K562 (cell line): ENCODE measurements at regions not wholly inside any gene's neighbourhood (a gene's known extent, or its start where the extent isn't known, plus 50 kb on each side); places are given as distances from the start of the nearest gene placed in this dataset.

ENCODE experiments used
- ATAC-seq: fragments of 200-7000 bp; cut with Tn5 transposase; 3 replicates; pipeline ENCODE4 v1.9.1; 2020; ENCODE audit warnings: moderate library complexity
- BruUV-seq: library from RNA; stranded (reverse); fragments of 400-500 nt; replicated peaks from 2 replicates; lab custom pipeline; 2021; lab: Mats Ljungman, UMichigan
- CTCF ChIA-PET: fragments of 300-600 bp; formaldehyde crosslinking; extraction: SDS; loops from one replicate; lab custom pipeline; 2021; ENCODE audit warnings: low intra/inter-chr PET ratio; lab: Yijun Ruan, JAX
- POLR2A ChIA-PET: fragments of 300-600, 350-650 bp; sonication (Branson Sonifier 250); formaldehyde crosslinking; extraction: SDS; loops from one replicate; lab custom pipeline; 2021; ENCODE audit warnings: antibody characterized with exemption, inconsistent platforms; lab: Yijun Ruan, JAX
- DNase-seq, 4 experiments: peaks; one replicate each; pipeline versions ENCODE4 v3.0.0 to v3.0.0-alpha.2; 2011 to 2018; ENCODE audit warnings: low spot score in 3 of 4, mixed read lengths in 3 of 4; ENCODE audit errors: extremely low read depth in 1 of 4
- FAIRE-seq: peaks from 2 replicates; lab custom pipeline; 2011; peaks lifted over from hg19 to GRCh38; lab: Jason Lieb, UNC
- H2AFZ ChIP-seq: 2 replicates; pipeline ENCODE4 v1.6.0; 2011; ENCODE audit warnings: low read depth, low read length, control low read depth, inconsistent platforms
- H3K27ac ChIP-seq: fragments of 200-600 bp; 3 replicates; pipeline ENCODE4 v1.8.0; 2011; ENCODE audit warnings: low read depth, mild to moderate bottlenecking, control low read depth, inconsistent platforms, low read length, moderate library complexity, mixed read lengths; ENCODE audit errors: extremely low read depth
- H3K27me3 ChIP-seq, 2 experiments: fragments of 300-600 bp in 1 of 2; 2 replicates in 1 of 2; 3 replicates in 1 of 2; pipeline versions ENCODE4 v1.6.0 to v1.8.0; 2011; ENCODE audit warnings: inconsistent platforms in 2 of 2, low read length in 2 of 2, mild to moderate bottlenecking in 1 of 2, mixed read lengths in 1 of 2, moderate library complexity in 1 of 2; ENCODE audit not compliant: control insufficient read depth in 2 of 2, insufficient read depth in 2 of 2
- H3K36me3 ChIP-seq: fragments of 300-600 bp; 3 replicates; pipeline ENCODE4 v1.8.0; 2011; ENCODE audit warnings: mild to moderate bottlenecking, low read length, inconsistent platforms; ENCODE audit not compliant: control insufficient read depth, insufficient read depth
- H3K4me1 ChIP-seq, 2 experiments: fragments of 200-600 bp in 1 of 2; replicated peaks in 1 of 2; 2 replicates in 1 of 2; 3 replicates in 1 of 2; pipeline versions ENCODE4 v1.5.1 to v1.8.0; 2011; ENCODE audit warnings: inconsistent platforms in 2 of 2, low read length in 2 of 2, mild to moderate bottlenecking in 1 of 2, mixed read lengths in 1 of 2, moderate library complexity in 1 of 2; ENCODE audit not compliant: control insufficient read depth in 2 of 2, insufficient read depth in 2 of 2
- H3K4me2 ChIP-seq: 2 replicates; pipeline ENCODE4 v1.6.1; 2011; ENCODE audit warnings: low read length, control low read depth, inconsistent platforms, mixed read lengths; ENCODE audit not compliant: insufficient read depth
- H3K4me3 ChIP-seq: fragments of 200-600 bp; sonication (generic), shearing (Covaris generic); 2 replicates; pipeline ENCODE4 v1.5.1; 2016; ENCODE audit warnings: control low read depth, inconsistent platforms
- H3K79me2 ChIP-seq: fragments of 200-600 bp; 3 replicates; pipeline ENCODE4 v1.8.0; 2011; ENCODE audit warnings: low read length, inconsistent platforms; ENCODE audit not compliant: control insufficient read depth, insufficient read depth
- H3K9ac ChIP-seq, 2 experiments: 2 replicates each; pipeline versions ENCODE4 v1.6.0 to v1.6.1; 2011; ENCODE audit warnings: low read depth in 2 of 2, low read length in 2 of 2, control low read depth in 1 of 2, inconsistent platforms in 1 of 2, mild to moderate bottlenecking in 1 of 2, mixed read lengths in 1 of 2; ENCODE audit not compliant: insufficient read depth in 1 of 2
- H3K9me1 ChIP-seq: one replicate; pipeline ENCODE4 v1.6.0; 2011; ENCODE audit warnings: inconsistent platforms, mild to moderate bottlenecking, low read length, moderate library complexity; ENCODE audit not compliant: control insufficient read depth, insufficient read depth
- H3K9me3 ChIP-seq: replicated peaks from 2 replicates; pipeline ENCODE4 v1.5.1; 2011; ENCODE audit warnings: low read depth, low read length, inconsistent platforms; ENCODE audit not compliant: control insufficient read depth, insufficient read depth
- H4K20me1 ChIP-seq: replicated peaks from 2 replicates; pipeline ENCODE4 v1.6.1; 2011; ENCODE audit warnings: low read length, inconsistent platforms, mixed read lengths; ENCODE audit not compliant: control insufficient read depth, insufficient read depth
- GMEB1 ChIP-seq: fragments of 250-450 bp; sonication (Bioruptor Pico); IDR thresholded peaks from 2 replicates; pipeline ENCODE4 v1.4.0; 2020; ENCODE audit warnings: mild to moderate bottlenecking
- HDAC8 ChIP-seq: fragments of 450-650 bp; IDR thresholded peaks from 2 replicates; pipeline ENCODE4 v1.6.1; 2016; ENCODE audit warnings: mild to moderate bottlenecking, missing genetic modification characterization, moderate library complexity, missing compliant biosample characterization
- HNRNPUL1 ChIP-seq: fragments of 200-400 bp; formaldehyde crosslinking; IDR thresholded peaks from 2 replicates; pipeline ENCODE4 v1.6.1; 2017; ENCODE audit warnings: low read length
- KAT7 ChIP-seq: sonication (generic); formaldehyde crosslinking; IDR thresholded peaks from 2 replicates; pipeline ENCODE4 v1.8.0; 2022; ENCODE audit warnings: missing genetic modification reagents, mild to moderate bottlenecking, borderline replicate concordance
- SMARCE1 ChIP-seq: fragments of 450-650 bp; IDR thresholded peaks from 2 replicates; pipeline ENCODE4 v1.7.1; 2016; ENCODE audit warnings: mild to moderate bottlenecking
- TAF9B ChIP-seq: fragments of 450-650 bp; IDR thresholded peaks from 2 replicates; pipeline ENCODE4 v1.6.1; 2018; ENCODE audit warnings: mild to moderate bottlenecking; ENCODE audit not compliant: partially characterized antibody
- ZHX1 ChIP-seq: fragments of 150-350 bp; conservative IDR thresholded peaks from 2 replicates; pipeline ENCODE4 v1.6.1; 2014; ENCODE audit warnings: low read length
- WGBS: fragments of 100-300 bp; shearing (Covaris generic); methylation state at CpG from one replicate; pipeline ENCODE4 v1.1.6; 2016; ENCODE audit warnings: low coverage, mixed read lengths; ENCODE audit not compliant: insufficient coverage; ENCODE audit errors: missing lambda C conversion rate; 5-methylcytosine and 5-hydroxymethylcytosine counted together
- in situ Hi-C: fragments of 300-500 bp; cut with MboI; formaldehyde crosslinking; loops from 4 replicates; pipeline ENCODE4 v1.15.0; 2018; ENCODE audit warnings: inconsistent platforms, mixed read lengths
- intact Hi-C: fragments of 100-400 bp; cut with micrococcal nuclease; formaldehyde crosslinking; loops from 2 replicates; pipeline ENCODE4 v1.14.2; 2022

GRCh38 chr2:52294628-52295027, 1262.7 kb upstream of the NRXN1 start (continued):
- TF ChIP-seq HNRNPUL1 (no peak), GMEB1 (CRISPR knock-in tag) (no peak)
- TF ChIP-seq, all 486 proteins: peak for 0

GRCh38 chr2:52292801-52293200, 1260.9 kb upstream of the NRXN1 start:
- in situ Hi-C loops: no loop called here

GRCh38 chr2:52289741-52290140, 1257.8 kb upstream of the NRXN1 start:
- CTCF ChIA-PET: interaction anchor here (0.6 kb wide), 1 partner anchor 1047 kb away, joined by 3 read pairs; no protein-coding TSS in a partner anchor
- Histone ChIP-seq H3K27me3 (no peaks in the 10 kb centered on the region), H3K4me1 (no peaks in the 10 kb centered on the region), H3K79me2 (no peaks in the 10 kb centered on the region), H3K9ac (no peak overlapping the region), H3K36me3 (no peaks in the 10 kb centered on the region), H3K9me3 (0 out of 2 replicates have a peak, but pooled peaks cover 2% of the 10 kb centered on the region), H3K4me2 (no peak overlapping the region), H3K4me3 (no peak overlapping the region), H3K27ac (no peak overlapping the region), H3K9me1 (no peaks in the 10 kb centered on the region), H2AFZ (no peak overlapping the region), H4K20me1 (no peaks in the 10 kb centered on the region)
- FAIRE-seq: no peak
- no TSS peak for BruUV-seq
- POLR2A ChIA-PET: no interaction called here
- no peak for ATAC-seq
- intact Hi-C loops: no loop called here
- in situ Hi-C loops: no loop called here
- no peak for DNase-seq
- TF ChIP-seq HDAC8 (tag) (no peak), KAT7 (no peak), ZHX1 (no peak), GMEB1 (CRISPR knock-in tag) (no peak), SMARCE1 (no peak)

More at GRCh38 chr2:52292801-52293200, 1260.9 kb upstream of the NRXN1 start:
- BruUV-seq: no TSS peak
- FAIRE-seq (no peak), DNase-seq (no peak), ATAC-seq (no peak)
- 0% methylated on average over 1 of the region's 1 CpG for WGBS
- H3K9me1 ChIP-seq: no peaks in the 10 kb centered on the region
- H3K27ac ChIP-seq: no peak overlapping the region
- H3K9ac ChIP-seq: no peak overlapping the region
- no peak overlapping the region for H3K4me2 ChIP-seq
- H4K20me1 ChIP-seq: no peaks in the 10 kb centered on the region
- intact Hi-C loops: no loop called here
- no peaks in the 10 kb centered on the region for H3K4me1 ChIP-seq
- POLR2A ChIA-PET: no interaction called here
- H3K27me3 ChIP-seq: no peaks in the 10 kb centered on the region
- 0 out of 2 replicates have a peak, but pooled peaks cover 2% of the 10 kb centered on the region for H3K9me3 ChIP-seq
- no peaks in the 10 kb centered on the region for H3K36me3 ChIP-seq
- no peaks in the 10 kb centered on the region for H3K79me2 ChIP-seq
- H3K4me3 ChIP-seq: no peak overlapping the region
- no peak overlapping the region for H2AFZ ChIP-seq
- no peak for TF ChIP-seq TAF9B
- TF ChIP-seq, all 486 proteins: peak for 0
- CTCF ChIA-PET: no interaction called here
